GM20000 (cell line): ENCODE measurements at regions not wholly inside any gene's neighbourhood (a gene's known extent, or its start where the extent isn't known, plus 50 kb on each side); places are given as distances from the start of the nearest gene placed in this dataset.

Source experiments
- DNase-seq: peaks from one replicate; pipeline ENCODE4 v3.0.0; 2012; ENCODE audit warnings: low spot score
- CTCF ChIP-seq: IDR thresholded peaks from 2 replicates; pipeline ENCODE4 v1.5.1; 2012; ENCODE audit warnings: mild to moderate bottlenecking, control low read depth; ENCODE audit errors: extremely low read depth, missing control alignments

GRCh38 chr4:33425936-33426335 is 2705.8 kb downstream of the PCDH7 start:
- no peak for TF ChIP-seq CTCF
- DNase-seq: no peak

GRCh38 chr4:33427676-33428075 is 2707.5 kb downstream of the PCDH7 start:
- no peak for TF ChIP-seq CTCF
- DNase-seq: no peak

- DNase-seq: no peak
- no peak for TF ChIP-seq CTCF
Observed at GRCh38 chr4:33429971-33430370, 2709.8 kb downstream of the PCDH7 start.

- TF ChIP-seq CTCF: no peak
Observed at GRCh38 chr4:33437406-33437805, 2717.2 kb downstream of the PCDH7 start.

GRCh38 chr4:33446953-33447352 is 2726.8 kb downstream of the PCDH7 start:
- no peak for TF ChIP-seq CTCF
- DNase-seq: no peak

More at GRCh38 chr4:33437406-33437805, 2717.2 kb downstream of the PCDH7 start:
- no peak for DNase-seq

- DNase-seq: no peak
- TF ChIP-seq CTCF: no peak
Observed at GRCh38 chr4:33448948-33449347, 2728.8 kb downstream of the PCDH7 start.

- DNase-seq: no peak
- TF ChIP-seq CTCF: no peak
Observed at GRCh38 chr4:33453436-33453835, 2733.3 kb downstream of the PCDH7 start.

GRCh38 chr4:33453916-33454315 is 2733.7 kb downstream of the PCDH7 start:
- no peak for TF ChIP-seq CTCF
- DNase-seq: no peak
